GM19328 (cell line): ENCODE measurements at regions not wholly inside any gene's neighbourhood (a gene's known extent, or its start where the extent isn't known, plus 50 kb on each side); places are given as distances from the start of the nearest gene placed in this dataset.
"Not testable (repeated sequence)": the region's sequence is repeated elsewhere in the genome, so short reads cannot be mapped to it uniquely, and the experiment has no call there.

Experiments
- ATAC-seq: cut with Tn5 transposase; IDR thresholded peaks from one replicate; pipeline ENCODE4 v1.9.1; 2021; ENCODE audit warnings: mild to moderate bottlenecking, moderate library complexity; ENCODE audit not compliant: unreplicated experiment

GRCh38 chr3:66922058-66922457 is 76.0 kb upstream of the KBTBD8 start:
- ATAC-seq = no peak

DNA sequence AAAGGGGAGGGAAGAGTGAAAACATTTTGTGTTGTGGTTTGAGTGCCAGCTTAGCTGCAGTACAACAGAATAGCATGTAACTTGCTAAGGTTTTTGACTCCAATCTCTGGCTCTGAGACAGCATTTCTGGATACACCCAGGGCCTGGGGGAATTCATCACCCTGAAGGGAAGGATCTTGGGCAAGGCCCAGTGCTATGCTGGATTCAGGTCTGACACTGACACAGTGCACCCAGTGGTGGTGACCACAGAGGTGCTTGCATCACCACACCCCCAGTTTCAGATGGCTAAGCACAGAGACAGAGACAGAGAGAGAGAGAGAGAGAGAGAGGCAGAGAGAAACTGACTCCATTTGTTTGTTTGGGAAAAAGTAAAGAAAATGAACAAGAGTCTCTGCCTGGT is 74.1 kb upstream of the KBTBD8 start:
- no peak for ATAC-seq

DNA sequence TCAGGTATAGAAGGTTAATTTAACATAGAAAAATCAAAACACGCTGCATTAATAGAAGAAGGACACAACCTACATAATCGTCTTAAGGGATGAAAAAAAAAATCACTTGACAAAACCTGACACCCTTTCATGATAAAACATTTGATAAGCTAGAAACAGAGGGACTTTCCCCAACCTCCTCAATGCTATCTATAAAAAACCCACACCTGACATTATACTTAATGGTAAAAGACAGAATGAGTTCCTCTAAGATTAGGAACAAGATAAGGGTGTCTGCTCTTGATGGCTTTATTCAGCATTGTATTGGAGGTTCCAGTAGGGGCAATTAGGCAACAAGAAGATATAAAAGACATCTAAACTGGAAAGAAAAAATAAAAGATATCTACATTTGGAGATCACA is 69.9 kb upstream of the KBTBD8 start:
- ATAC-seq = no peak

- no peak for ATAC-seq
These were observed 66.8 kb upstream of the KBTBD8 start for GRCh38 chr3:66931291-66931690.

GRCh38 chr3:66931699-66932098 is 66.4 kb upstream of the KBTBD8 start:
- no peak for ATAC-seq

DNA sequence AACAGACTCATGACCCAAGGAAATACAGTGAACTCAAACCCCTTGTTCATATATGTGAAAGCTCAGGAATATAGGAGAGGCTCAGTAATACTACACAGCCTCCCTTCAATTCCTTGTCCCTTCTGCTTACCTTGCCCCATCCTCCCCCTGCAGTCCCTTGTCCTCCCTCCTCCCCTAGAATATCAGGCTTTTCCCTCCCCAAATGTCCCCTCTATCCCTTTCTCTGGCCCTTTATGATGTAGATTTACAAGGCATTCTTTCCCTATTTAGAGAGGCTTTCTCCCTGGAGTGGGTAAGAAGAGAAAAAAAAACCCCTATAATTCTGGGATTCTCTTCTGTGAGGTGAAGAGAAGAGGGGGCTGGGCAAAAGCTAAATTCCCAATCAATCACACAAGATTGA is 64.9 kb upstream of the KBTBD8 start:
- ATAC-seq = no peak

DNA sequence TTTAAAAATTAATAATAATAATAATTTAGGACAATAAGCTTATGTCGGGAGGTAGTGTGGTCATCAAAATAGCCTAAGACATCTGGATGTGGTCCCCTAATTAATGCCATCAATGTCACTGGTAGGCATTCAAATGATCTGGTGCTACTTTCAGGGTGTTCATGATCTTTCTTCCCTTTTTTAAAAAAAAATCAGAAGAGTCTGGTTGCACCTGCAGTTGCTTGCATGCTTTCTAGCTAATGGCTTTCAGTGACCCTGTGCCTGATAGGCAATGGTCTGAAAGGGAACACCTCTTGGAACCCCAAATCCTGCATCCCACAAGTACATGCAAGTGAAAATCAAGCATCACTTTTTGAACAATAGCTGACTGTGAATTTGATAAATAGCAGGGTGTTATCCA is 64.1 kb upstream of the KBTBD8 start:
- no peak for ATAC-seq

- no peak for ATAC-seq
These were observed 63.4 kb upstream of the KBTBD8 start for GRCh38 chr3:66934725-66935124.

GRCh38 chr3:66937041-66937440 is 61.1 kb upstream of the KBTBD8 start:
- not testable (repeated sequence) for ATAC-seq

DNA sequence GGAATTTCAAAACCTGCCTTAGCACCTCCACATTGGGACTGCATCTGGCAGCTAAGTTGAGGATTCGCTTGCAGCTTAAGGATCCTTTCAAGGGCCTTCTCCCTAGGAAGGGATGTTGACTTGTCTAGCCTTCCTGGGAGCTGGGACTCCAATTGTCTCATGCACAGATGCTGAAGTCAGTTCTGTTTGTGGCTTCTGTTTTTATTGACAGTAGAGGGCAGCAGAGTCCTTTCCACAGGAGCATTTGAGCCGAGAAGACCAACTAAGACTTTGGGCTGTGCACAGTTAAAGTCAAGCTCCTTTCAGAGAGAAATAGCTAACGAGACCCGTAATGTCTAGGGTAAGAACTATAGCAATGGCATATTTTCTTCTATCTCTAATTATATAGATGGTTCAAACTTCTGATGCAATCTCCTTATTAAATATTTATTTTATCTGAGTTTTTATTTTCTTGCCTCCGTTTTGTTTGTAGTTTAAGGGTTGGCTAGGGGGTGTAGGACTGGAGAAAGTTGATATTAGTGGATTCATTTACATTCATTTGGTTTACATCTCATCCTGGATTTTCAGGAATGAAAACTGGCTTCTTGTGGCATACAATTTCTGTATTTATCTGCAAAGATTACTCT is 59.7 kb upstream of the KBTBD8 start:
- ATAC-seq = peak; percentile 77

DNA sequence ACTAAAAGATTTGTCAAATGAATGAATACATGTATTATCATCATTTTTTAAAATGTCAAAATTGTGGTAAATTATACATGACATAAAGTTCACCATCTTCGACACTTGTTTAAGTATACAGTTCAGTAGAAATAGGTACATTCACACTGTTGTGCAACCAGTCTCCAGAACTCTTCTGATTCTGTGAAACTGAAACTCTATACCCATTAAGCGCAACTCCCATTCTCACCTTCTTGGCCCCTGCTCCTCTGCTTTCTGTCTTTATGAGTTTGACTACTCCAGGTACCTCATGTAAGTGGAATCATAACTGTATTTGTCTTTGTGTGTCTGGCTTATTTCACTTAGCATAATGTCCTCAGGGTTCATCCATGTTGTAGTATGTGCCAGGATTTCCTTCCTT is 50.1 kb upstream of the KBTBD8 start:
- no peak for ATAC-seq
